ENCODE measurements at regions not wholly inside any gene's neighbourhood (a gene's known extent, or its start where the extent isn't known, plus 50 kb on each side); places are given as distances from the start of the nearest gene placed in this dataset.
A peak's percentile ranks its signal among the peaks of the same experiment; 100 is the strongest.

DNA sequence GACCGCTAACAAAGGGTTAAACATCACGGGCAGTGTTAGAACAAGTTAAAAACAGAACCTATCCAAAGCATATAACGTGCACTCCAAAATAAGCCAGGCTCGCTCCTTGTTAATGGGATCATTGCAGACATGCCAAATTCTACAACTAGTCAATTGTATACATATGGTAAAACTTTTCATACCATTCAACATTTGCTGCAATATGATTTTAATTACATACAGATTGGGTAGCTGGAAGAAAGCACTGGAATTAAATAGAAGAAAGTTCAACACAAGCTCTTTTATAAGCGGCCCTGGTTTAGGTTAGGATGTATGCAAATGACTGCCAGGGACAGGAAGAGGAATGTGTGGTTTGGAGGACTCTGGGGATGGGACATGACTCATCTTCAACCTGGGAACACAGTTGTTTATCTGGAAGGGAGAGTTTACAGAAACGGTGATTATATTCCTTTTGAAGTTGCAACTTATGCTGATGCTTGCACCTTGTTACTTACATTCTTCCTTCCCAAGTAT is 62.5 kb upstream of the TIAM2 start:
- BruUV-seq (replicated peaks), result no TSS peak
- no peak for DNase-seq (ENCODE audit: low read depth, low spot score)
- FAIRE-seq, result no peak
- Histone ChIP-seq H3K9me1 (replicated peaks; ENCODE audit: control insufficient read depth, extremely low read depth, insufficient read depth, low read length) (no peaks in the 10 kb centered on the region), H3K4me1 (ENCODE audit: control insufficient read depth, extremely low read depth, insufficient read depth, low read length) (peaks cover 13% of the 10 kb centered on the region), H3K36me3 (ENCODE audit: control insufficient read depth in 2 of 2, extremely low read depth in 1 of 2, insufficient read depth in 2 of 2, low read length in 2 of 2) (no peaks in the 10 kb centered on the region), H3K4me3 (replicated peaks in 1 of 3; ENCODE audit: insufficient read depth in 1 of 3, low read depth in 1 of 3, low read length in 3 of 3) (no peak overlapping the region), H3K79me2 (ENCODE audit: control insufficient read depth, insufficient read depth, low read length) (no peaks in the 10 kb centered on the region), H3K27me3 (ENCODE audit: control insufficient read depth in 2 of 2, insufficient read depth in 2 of 2, low read length in 2 of 2) (no peaks in the 10 kb centered on the region), H4K20me1 (replicated peaks; ENCODE audit: control insufficient read depth, extremely low read depth, insufficient read depth, low read length) (no peaks in the 10 kb centered on the region), H3K27ac (ENCODE audit: insufficient read depth, low read depth, low read length) (no peak overlapping the region), H3K9ac (replicated peaks; ENCODE audit: extremely low read depth, insufficient read depth, low read length) (no peak overlapping the region), H3K9me3 (replicated peaks; ENCODE audit: control insufficient read depth, insufficient read depth, low read length) (no peaks in the 10 kb centered on the region), H2AFZ (ENCODE audit: low read depth, low read length) (no peak overlapping the region), H3K4me2 (ENCODE audit: insufficient read depth, low read length) (peak overlapping the region; percentile 38)
- POLR2A ChIA-PET, result no interaction called here
- dilution Hi-C loops (cut with MboI; ENCODE audit: extremely low pct_ligation_motif_present, low sequenced_read_pairs), result no loop called here
- intact Hi-C loops (cut with micrococcal nuclease), result loop anchor here (2.0 to 5.0 kb wide), 2 partner anchors 62 to 80 kb away; partner anchors contain the start of gene TIAM2
- CTCF ChIA-PET, result interaction anchor here (1.0 to 8.3 kb wide), 5 partner anchors 15 to 315 kb away, joined by 4 to 167 read pairs (median 10); no protein-coding TSS in a partner anchor
- TF ChIP-seq FOS (IDR thresholded peaks at IDR 0.05; ENCODE audit: borderline replicate concordance, insufficient read depth, low read length) (peak; percentile 66), MYC (IDR thresholded peaks at IDR 0.05; ENCODE audit: low read depth, low read length) (no peak), JUN (IDR thresholded peaks at IDR 0.05; ENCODE audit: borderline replicate concordance, insufficient read depth, insufficient read length, low read depth) (peak; percentile 43)

DNA sequence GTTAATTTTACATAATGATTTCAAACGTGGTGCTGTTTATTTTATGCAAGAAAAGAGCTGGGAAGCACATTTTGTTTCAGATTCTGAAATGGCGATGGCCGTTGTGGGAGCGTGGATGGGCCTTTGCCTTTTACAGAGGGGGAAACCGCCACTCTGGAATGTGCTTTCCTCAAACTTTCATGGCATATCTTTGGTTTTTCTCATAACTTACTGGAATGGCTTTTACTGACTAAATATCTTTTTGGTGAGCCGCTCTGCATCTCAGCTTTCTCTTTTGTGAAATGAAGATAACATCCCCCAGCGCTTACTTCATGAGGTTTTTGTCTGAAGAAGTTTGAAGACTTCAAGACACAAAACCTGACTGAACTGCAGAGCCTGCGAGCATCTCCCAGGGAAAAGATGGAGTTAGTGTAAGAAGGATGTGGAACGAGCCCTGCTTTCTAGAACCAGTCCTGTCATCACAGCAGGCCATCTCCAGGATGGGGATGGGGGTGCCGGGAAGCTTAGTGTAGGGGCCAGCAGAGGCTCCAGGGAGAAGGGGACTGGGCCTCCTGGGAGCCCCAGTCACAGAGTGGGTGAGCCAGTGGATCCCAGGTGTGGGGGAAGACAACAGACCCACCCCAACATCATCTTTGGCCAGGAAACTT is 61.8 kb upstream of the TIAM2 start:
- dilution Hi-C loops (cut with MboI; ENCODE audit: extremely low pct_ligation_motif_present, low sequenced_read_pairs) (no loop called here), intact Hi-C loops (cut with micrococcal nuclease) (loop anchor here (2.0 to 5.0 kb wide), 2 partner anchors 61 to 79 kb away; partner anchors contain the start of gene TIAM2)
- H3K9me3 ChIP-seq (replicated peaks; ENCODE audit: control insufficient read depth, insufficient read depth, low read length), result no peaks in the 10 kb centered on the region
- ChIA-PET CTCF (interaction anchor here (0.7 to 8.3 kb wide), 6 partner anchors 14 to 315 kb away, joined by 3 to 167 read pairs (median 7); no protein-coding TSS in a partner anchor), POLR2A (no interaction called here)
- H3K27ac ChIP-seq (ENCODE audit: insufficient read depth, low read depth, low read length), result no peak overlapping the region
- H3K4me3 ChIP-seq (replicated peaks in 1 of 3; ENCODE audit: insufficient read depth in 1 of 3, low read depth in 1 of 3, low read length in 3 of 3), result no peak overlapping the region
- no peak for FAIRE-seq
- DNase-seq (ENCODE audit: low read depth, low spot score), result no peak
- no peak overlapping the region for H3K4me2 ChIP-seq (ENCODE audit: insufficient read depth, low read length)
- peaks cover 17% of the 10 kb centered on the region for H3K4me1 ChIP-seq (ENCODE audit: control insufficient read depth, extremely low read depth, insufficient read depth, low read length)
- H3K9ac ChIP-seq (replicated peaks; ENCODE audit: extremely low read depth, insufficient read depth, low read length), result no peak overlapping the region
- BruUV-seq (replicated peaks), result no TSS peak
- TF ChIP-seq MYC (IDR thresholded peaks at IDR 0.05; ENCODE audit: low read depth, low read length) (no peak), EZH2 (IDR thresholded peaks at IDR 0.05; ENCODE audit: borderline replicate concordance, low read depth, low read length, severe bottlenecking) (no peak), GATA2 (IDR thresholded peaks at IDR 0.05; ENCODE audit: insufficient read depth, insufficient read length, low read depth, low read length) (no peak), POLR2AphosphoS5 (IDR thresholded peaks at IDR 0.05; ENCODE audit: insufficient read depth, low read depth, low read length) (no peak), POLR2A (IDR thresholded peaks at IDR 0.05; ENCODE audit: low read depth, low read length) (no peak), FOS (IDR thresholded peaks at IDR 0.05; ENCODE audit: borderline replicate concordance, insufficient read depth, low read length) (no peak), JUN (IDR thresholded peaks at IDR 0.05; ENCODE audit: borderline replicate concordance, insufficient read depth, insufficient read length, low read depth) (no peak)
- TF ChIP-seq, protein P1, sequence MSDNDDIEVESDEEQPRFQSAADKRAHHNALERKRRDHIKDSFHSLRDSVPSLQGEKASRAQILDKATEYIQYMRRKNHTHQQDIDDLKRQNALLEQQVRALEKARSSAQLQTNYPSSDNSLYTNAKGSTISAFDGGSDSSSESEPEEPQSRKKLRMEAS (IDR thresholded peaks at IDR 0.05; ENCODE audit: insufficient read depth, insufficient read length), result no peak
- TF ChIP-seq, protein P2, sequence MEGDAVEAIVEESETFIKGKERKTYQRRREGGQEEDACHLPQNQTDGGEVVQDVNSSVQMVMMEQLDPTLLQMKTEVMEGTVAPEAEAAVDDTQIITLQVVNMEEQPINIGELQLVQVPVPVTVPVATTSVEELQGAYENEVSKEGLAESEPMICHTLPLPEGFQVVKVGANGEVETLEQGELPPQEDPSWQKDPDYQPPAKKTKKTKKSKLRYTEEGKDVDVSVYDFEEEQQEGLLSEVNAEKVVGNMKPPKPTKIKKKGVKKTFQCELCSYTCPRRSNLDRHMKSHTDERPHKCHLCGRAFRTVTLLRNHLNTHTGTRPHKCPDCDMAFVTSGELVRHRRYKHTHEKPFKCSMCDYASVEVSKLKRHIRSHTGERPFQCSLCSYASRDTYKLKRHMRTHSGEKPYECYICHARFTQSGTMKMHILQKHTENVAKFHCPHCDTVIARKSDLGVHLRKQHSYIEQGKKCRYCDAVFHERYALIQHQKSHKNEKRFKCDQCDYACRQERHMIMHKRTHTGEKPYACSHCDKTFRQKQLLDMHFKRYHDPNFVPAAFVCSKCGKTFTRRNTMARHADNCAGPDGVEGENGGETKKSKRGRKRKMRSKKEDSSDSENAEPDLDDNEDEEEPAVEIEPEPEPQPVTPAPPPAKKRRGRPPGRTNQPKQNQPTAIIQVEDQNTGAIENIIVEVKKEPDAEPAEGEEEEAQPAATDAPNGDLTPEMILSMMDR (IDR thresholded peaks at IDR 0.05; ENCODE audit: extremely low read depth in 1 of 2, insufficient read depth in 1 of 2, low read depth in 1 of 2, low read length in 2 of 2), result no peak
- H2AFZ ChIP-seq (ENCODE audit: low read depth, low read length), result no peak overlapping the region
- no peaks in the 10 kb centered on the region for H4K20me1 ChIP-seq (replicated peaks; ENCODE audit: control insufficient read depth, extremely low read depth, insufficient read depth, low read length)
- H3K27me3 ChIP-seq (ENCODE audit: control insufficient read depth in 2 of 2, insufficient read depth in 2 of 2, low read length in 2 of 2), result no peaks in the 10 kb centered on the region
- H3K79me2 ChIP-seq (ENCODE audit: control insufficient read depth, insufficient read depth, low read length), result no peaks in the 10 kb centered on the region
- H3K9me1 ChIP-seq (replicated peaks; ENCODE audit: control insufficient read depth, extremely low read depth, insufficient read depth, low read length), result no peaks in the 10 kb centered on the region
- no peaks in the 10 kb centered on the region for H3K36me3 ChIP-seq (ENCODE audit: control insufficient read depth in 2 of 2, extremely low read depth in 1 of 2, insufficient read depth in 2 of 2, low read length in 2 of 2)
